Neural progenitor cell (in vitro differentiated cells): ENCODE measurements at regions not wholly inside any gene's neighbourhood (a gene's known extent, or its start where the extent isn't known, plus 50 kb on each side); places are given as distances from the start of the nearest gene placed in this dataset.

Source experiments
- DNase-seq: peaks from one replicate; pipeline ENCODE4 v3.0.0-alpha.2; 2016; ENCODE audit warnings: low spot score
- H2AFZ ChIP-seq: fragments of 200-600 bp; sonication (generic); replicated peaks from 2 replicates; pipeline ENCODE4 v1.6.1; 2016; ENCODE audit warnings: antibody characterized with exemption
- H3F3A ChIP-seq: fragments of 200-600 bp; sonication (generic); 2 replicates; pipeline ENCODE4 v1.6.1; 2016; ENCODE audit warnings: antibody characterized with exemption, low read depth
- H3K27ac ChIP-seq: fragments of 200-600 bp; sonication (generic); 2 replicates; pipeline ENCODE4 v1.5.1; 2016; ENCODE audit warnings: mild to moderate bottlenecking
- H3K27me3 ChIP-seq: fragments of 200-600 bp; sonication (generic); 2 replicates; pipeline ENCODE4 v1.6.1; 2016; ENCODE audit warnings: mild to moderate bottlenecking, moderate library complexity
- H3K36me3 ChIP-seq: fragments of 200-600 bp; sonication (generic); 2 replicates; pipeline ENCODE4 v1.5.1; 2016
- H3K4me1 ChIP-seq: fragments of 200-600 bp; sonication (generic); 2 replicates; pipeline ENCODE4 v1.6.1; 2016; ENCODE audit warnings: mixed run types
- H3K4me2 ChIP-seq: fragments of 200-600 bp; sonication (generic); 2 replicates; pipeline ENCODE4 v1.6.1; 2016
- H3K4me3 ChIP-seq: fragments of 200-600 bp; sonication (generic); 2 replicates; pipeline ENCODE4 v1.5.1; 2016
- H3K79me2 ChIP-seq: fragments of 200-600 bp; sonication (generic); 2 replicates; pipeline ENCODE4 v1.6.1; 2016; ENCODE audit warnings: low read depth
- H3K9ac ChIP-seq: fragments of 200-600 bp; sonication (generic); 2 replicates; pipeline ENCODE4 v1.6.1; 2016
- H3K9me3 ChIP-seq: fragments of 200-600 bp; sonication (generic); 2 replicates; pipeline ENCODE4 v1.5.1; 2016; ENCODE audit warnings: low read depth
- H4K20me1 ChIP-seq: fragments of 200-600 bp; sonication (generic); 2 replicates; pipeline ENCODE4 v1.6.1; 2016; ENCODE audit warnings: low read depth
- H3K27ac Mint-ChIP-seq: 3 replicates; pipeline ENCODE4 v1.8.0; 2021; ENCODE audit warnings: mixed read lengths
- H3K27me3 Mint-ChIP-seq: 2 replicates; pipeline ENCODE4 v1.8.0; 2022; ENCODE audit warnings: low read depth, mild to moderate bottlenecking, inconsistent platforms, moderate library complexity, mixed read lengths; ENCODE audit not compliant: insufficient read depth
- H3K36me3 Mint-ChIP-seq: 3 replicates; pipeline ENCODE4 v1.8.0; 2021; ENCODE audit warnings: mixed read lengths
- H3K4me1 Mint-ChIP-seq: 3 replicates; pipeline ENCODE4 v1.8.0; 2021; ENCODE audit warnings: mixed read lengths
- H3K4me3 Mint-ChIP-seq: 3 replicates; pipeline ENCODE4 v1.8.0; 2021; ENCODE audit warnings: mild to moderate bottlenecking, moderate library complexity, mixed read lengths
- H3K9me3 Mint-ChIP-seq: 3 replicates; pipeline ENCODE4 v1.8.0; 2020; ENCODE audit warnings: mixed read lengths
- EZH2 ChIP-seq: fragments of 200-600 bp; sonication (generic); IDR thresholded peaks from 2 replicates; pipeline ENCODE4 v1.6.1; 2017; ENCODE audit warnings: antibody characterized with exemption, mild to moderate bottlenecking, moderate library complexity
- EZH2phosphoT487 ChIP-seq: fragments of 200-600 bp; sonication (generic); IDR thresholded peaks from 2 replicates; pipeline ENCODE4 v1.6.1; 2017; ENCODE audit warnings: antibody characterized with exemption
- TF ChIP-seq, protein P1 (sequence below): fragments of 200-600 bp; sonication (generic); IDR thresholded peaks from 2 replicates; pipeline ENCODE4 v1.5.1; 2017; ENCODE audit warnings: antibody characterized with exemption, mild to moderate bottlenecking

DNA sequence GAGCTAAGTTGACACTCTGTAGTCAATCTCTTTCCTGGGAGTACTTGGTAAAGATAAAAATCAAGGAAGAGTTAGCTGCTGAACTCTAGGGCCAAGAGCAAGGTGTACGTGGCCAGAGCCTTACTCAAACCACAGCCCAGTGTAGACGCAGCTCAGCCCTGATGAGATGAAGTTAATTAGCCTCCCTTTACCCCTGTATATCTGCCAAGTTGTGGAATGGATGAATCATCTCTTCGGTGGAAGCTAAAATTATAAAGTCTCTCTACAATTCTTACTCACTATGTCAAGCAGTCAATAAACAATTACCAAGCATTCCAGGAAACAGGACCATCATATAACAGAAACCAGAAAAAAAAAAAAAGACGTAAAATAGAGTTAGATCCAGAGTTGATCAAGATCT is 146.9 kb upstream of the UFM1 start:
- no peaks in the 10 kb centered on the region for H4K20me1 ChIP-seq
- Mint-ChIP-seq H3K9me3 (no peaks in the 10 kb centered on the region), H3K36me3 (no peaks in the 10 kb centered on the region), H3K27me3 (no peaks in the 10 kb centered on the region), H3K4me1 (no peaks in the 10 kb centered on the region), H3K27ac (no peak overlapping the region), H3K4me3 (no peak overlapping the region)
- H3K4me2 ChIP-seq, result no peak overlapping the region
- H3K27me3 ChIP-seq, result no peaks in the 10 kb centered on the region
- TF ChIP-seq EZH2phosphoT487, result no peak
- no peak for TF ChIP-seq EZH2
- TF ChIP-seq, protein P1, sequence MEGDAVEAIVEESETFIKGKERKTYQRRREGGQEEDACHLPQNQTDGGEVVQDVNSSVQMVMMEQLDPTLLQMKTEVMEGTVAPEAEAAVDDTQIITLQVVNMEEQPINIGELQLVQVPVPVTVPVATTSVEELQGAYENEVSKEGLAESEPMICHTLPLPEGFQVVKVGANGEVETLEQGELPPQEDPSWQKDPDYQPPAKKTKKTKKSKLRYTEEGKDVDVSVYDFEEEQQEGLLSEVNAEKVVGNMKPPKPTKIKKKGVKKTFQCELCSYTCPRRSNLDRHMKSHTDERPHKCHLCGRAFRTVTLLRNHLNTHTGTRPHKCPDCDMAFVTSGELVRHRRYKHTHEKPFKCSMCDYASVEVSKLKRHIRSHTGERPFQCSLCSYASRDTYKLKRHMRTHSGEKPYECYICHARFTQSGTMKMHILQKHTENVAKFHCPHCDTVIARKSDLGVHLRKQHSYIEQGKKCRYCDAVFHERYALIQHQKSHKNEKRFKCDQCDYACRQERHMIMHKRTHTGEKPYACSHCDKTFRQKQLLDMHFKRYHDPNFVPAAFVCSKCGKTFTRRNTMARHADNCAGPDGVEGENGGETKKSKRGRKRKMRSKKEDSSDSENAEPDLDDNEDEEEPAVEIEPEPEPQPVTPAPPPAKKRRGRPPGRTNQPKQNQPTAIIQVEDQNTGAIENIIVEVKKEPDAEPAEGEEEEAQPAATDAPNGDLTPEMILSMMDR, result no peak
- no peaks in the 10 kb centered on the region for H3K4me1 ChIP-seq
- H3K27ac ChIP-seq, result no peak overlapping the region
- H2AFZ ChIP-seq, result no peak overlapping the region
- no peak overlapping the region for H3K9ac ChIP-seq
- H3F3A ChIP-seq, result no peaks in the 10 kb centered on the region
- DNase-seq, result no peak
- H3K36me3 ChIP-seq, result no peaks in the 10 kb centered on the region
- H3K79me2 ChIP-seq, result no peaks in the 10 kb centered on the region
- H3K4me3 ChIP-seq, result no peak overlapping the region
- H3K9me3 ChIP-seq, result no peaks in the 10 kb centered on the region

DNA sequence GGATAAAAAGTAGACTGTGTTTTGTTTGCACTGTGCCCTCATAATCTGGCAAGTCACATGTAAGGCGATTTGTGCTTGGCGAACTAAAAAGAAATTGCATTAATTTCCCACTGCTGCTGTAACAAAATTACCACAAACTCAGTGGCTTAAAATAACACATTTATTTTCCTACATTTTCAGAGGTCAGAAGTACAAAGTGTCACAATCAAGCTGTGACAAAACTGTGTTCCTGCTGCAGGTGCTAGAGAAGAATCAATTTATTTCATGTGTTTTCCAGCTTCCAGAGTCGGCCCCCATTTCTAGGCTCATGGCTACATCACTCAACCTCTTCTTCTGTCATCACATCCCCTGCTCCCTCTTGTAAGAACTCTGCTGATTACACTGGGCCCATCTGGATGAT is 158.6 kb upstream of the UFM1 start:
- no peak for TF ChIP-seq EZH2
- TF ChIP-seq, protein P1, result no peak
- TF ChIP-seq EZH2phosphoT487, result no peak
- Histone ChIP-seq H3F3A (no peaks in the 10 kb centered on the region), H3K27me3 (no peaks in the 10 kb centered on the region), H3K4me2 (no peak overlapping the region), H3K4me3 (no peak overlapping the region), H2AFZ (no peak overlapping the region), H3K9ac (no peak overlapping the region), H4K20me1 (no peaks in the 10 kb centered on the region), H3K79me2 (no peaks in the 10 kb centered on the region), H3K9me3 (no peaks in the 10 kb centered on the region), H3K27ac (no peak overlapping the region), H3K4me1 (no peaks in the 10 kb centered on the region), H3K36me3 (no peaks in the 10 kb centered on the region)
- Mint-ChIP-seq H3K4me3 (no peak overlapping the region), H3K27me3 (no peaks in the 10 kb centered on the region), H3K9me3 (no peaks in the 10 kb centered on the region), H3K36me3 (no peaks in the 10 kb centered on the region), H3K27ac (no peak overlapping the region), H3K4me1 (no peaks in the 10 kb centered on the region)
- DNase-seq, result no peak

DNA sequence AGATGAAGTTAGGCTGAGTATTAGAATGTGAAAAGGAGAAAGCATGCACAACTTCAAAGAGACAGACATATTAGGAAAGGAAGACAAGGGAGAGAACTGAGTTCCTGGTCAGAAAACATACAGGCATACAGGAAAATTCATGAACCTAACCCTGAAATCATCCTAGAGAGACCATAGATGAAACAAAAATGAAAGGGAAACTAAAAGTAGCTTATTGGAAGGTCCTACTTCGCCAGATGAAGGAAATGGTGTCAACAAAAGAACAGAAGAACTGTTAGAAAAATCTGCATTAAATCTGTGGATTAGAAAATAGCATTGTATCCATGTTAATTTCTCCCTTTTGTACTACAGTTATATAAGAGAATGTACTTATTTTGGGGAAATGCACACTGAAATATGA is 169.0 kb upstream of the UFM1 start:
- Mint-ChIP-seq H3K4me1 (peaks cover 5% of the 10 kb centered on the region), H3K27ac (no peak overlapping the region), H3K36me3 (no peaks in the 10 kb centered on the region), H3K27me3 (no peaks in the 10 kb centered on the region), H3K9me3 (no peaks in the 10 kb centered on the region), H3K4me3 (no peak overlapping the region)
- Histone ChIP-seq H3K9me3 (no peaks in the 10 kb centered on the region), H3K79me2 (no peaks in the 10 kb centered on the region), H3K36me3 (no peaks in the 10 kb centered on the region), H3K4me2 (no peak overlapping the region), H3K9ac (no peak overlapping the region), H3K27ac (no peak overlapping the region), H4K20me1 (no peaks in the 10 kb centered on the region), H2AFZ (no peak overlapping the region), H3K4me3 (no peak overlapping the region), H3F3A (no peaks in the 10 kb centered on the region), H3K4me1 (peaks cover 13% of the 10 kb centered on the region), H3K27me3 (no peaks in the 10 kb centered on the region)
- DNase-seq, result no peak
- TF ChIP-seq EZH2, result no peak
- TF ChIP-seq, protein P1, result no peak
- no peak for TF ChIP-seq EZH2phosphoT487

DNA sequence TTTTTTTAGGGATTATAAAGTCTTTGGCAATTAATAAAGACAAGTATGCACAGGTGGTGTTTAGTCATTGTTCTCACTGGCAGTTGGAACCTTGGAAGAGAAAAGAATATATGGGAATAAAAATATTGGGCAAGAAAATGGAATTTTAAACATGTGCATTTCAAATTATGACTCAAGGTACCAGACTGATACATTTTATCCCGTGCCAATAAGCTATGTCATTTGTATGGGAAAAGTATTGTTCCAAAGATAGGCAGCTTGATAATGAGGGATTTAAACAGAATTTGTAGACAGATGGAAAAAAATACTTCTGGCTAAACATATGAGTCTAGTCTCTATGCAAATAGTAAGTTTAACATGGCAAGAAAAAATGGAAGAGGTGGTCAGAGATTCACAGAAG is 169.5 kb upstream of the UFM1 start:
- Histone ChIP-seq H3F3A (no peaks in the 10 kb centered on the region), H3K4me1 (peaks cover 13% of the 10 kb centered on the region), H3K9me3 (no peaks in the 10 kb centered on the region), H3K4me3 (no peak overlapping the region), H3K27me3 (no peaks in the 10 kb centered on the region), H3K27ac (no peak overlapping the region), H4K20me1 (no peaks in the 10 kb centered on the region), H3K79me2 (no peaks in the 10 kb centered on the region), H2AFZ (no peak overlapping the region), H3K4me2 (no peak overlapping the region), H3K36me3 (no peaks in the 10 kb centered on the region), H3K9ac (no peak overlapping the region)
- H3K27ac Mint-ChIP-seq, result no peak overlapping the region
- no peak overlapping the region for H3K4me3 Mint-ChIP-seq
- peaks cover 5% of the 10 kb centered on the region for H3K4me1 Mint-ChIP-seq
- no peaks in the 10 kb centered on the region for H3K36me3 Mint-ChIP-seq
- no peaks in the 10 kb centered on the region for H3K9me3 Mint-ChIP-seq
- no peak for TF ChIP-seq EZH2phosphoT487
- TF ChIP-seq EZH2, result no peak
- TF ChIP-seq, protein P1, result no peak
- H3K27me3 Mint-ChIP-seq, result no peaks in the 10 kb centered on the region
- no peak for DNase-seq
